ENCODE measurements at regions not wholly inside any gene's neighbourhood (a gene's known extent, or its start where the extent isn't known, plus 50 kb on each side); places are given as distances from the start of the nearest gene placed in this dataset.
"Not testable (repeated sequence)": the region's sequence is repeated elsewhere in the genome, so short reads cannot be mapped to it uniquely, and the experiment has no call there.

DNA sequence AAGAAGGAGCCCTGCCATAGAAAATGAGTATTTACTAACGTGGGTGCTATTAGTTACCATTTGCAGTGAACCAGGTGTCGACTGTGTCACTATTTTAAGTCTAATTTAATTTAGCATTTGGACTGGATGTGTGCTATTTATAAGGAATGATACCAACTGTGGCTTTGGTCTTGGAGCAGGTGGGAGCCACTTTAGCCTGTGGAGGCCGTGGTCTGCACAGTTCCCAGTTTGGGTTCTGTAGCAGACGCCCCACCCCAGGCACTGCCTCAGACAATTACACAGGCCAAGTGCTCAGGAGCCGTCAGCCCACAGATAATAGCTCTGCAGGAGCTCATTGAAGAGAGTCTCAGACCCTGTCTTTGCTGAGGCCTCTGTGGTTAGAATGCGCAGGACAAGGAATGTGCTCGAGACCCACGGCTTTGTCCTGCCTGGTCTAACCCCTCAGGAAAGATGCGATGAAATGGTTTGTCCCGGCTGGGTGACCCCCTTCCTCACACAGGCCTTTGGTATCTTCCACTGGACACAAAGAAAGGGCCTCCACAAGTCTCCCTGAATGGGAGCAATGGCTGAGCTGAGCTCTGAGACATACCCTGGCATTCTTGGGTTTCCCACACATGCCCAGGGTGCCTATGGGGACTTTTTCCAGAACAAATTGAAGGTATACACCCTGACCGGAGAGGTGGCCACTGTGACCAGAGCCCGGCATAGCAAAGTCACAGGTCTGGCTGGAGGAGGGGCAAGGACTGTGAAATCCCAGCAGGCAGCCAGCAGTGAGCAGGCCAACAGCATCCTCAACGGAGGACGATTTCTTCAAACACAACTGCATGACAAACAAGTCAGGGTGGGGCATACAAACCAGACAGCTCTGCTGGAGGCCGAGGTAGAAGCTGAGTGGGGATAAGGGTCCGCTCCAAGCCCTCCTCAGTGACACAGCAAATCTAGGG, 251.2 kb downstream of the ARHGAP12 start:
- intact Hi-C loops (cut with micrococcal nuclease), result no loop called here
- H3K27ac Mint-ChIP-seq, result no peak overlapping the region
- Histone ChIP-seq H3K27ac (ENCODE audit: low read length) (no peak overlapping the region), H3K36me3 (ENCODE audit: control insufficient read depth, insufficient read depth, low read length) (no peaks in the 10 kb centered on the region), H3K27me3 (ENCODE audit: control insufficient read depth, insufficient read depth, low read length) (no peaks in the 10 kb centered on the region), H3K4me1 (ENCODE audit: control insufficient read depth, insufficient read depth, low read length) (no peaks in the 10 kb centered on the region), H3K9me3 (ENCODE audit: control insufficient read depth, insufficient read depth, low read length) (peaks cover 2% of the 10 kb centered on the region), H3K4me3 (ENCODE audit: low read length) (no peak overlapping the region)
- peaks cover 3 to 4% of the 10 kb centered on the region in 2 donors for H3K9me3 Mint-ChIP-seq
- DNase-seq (no peak), ATAC-seq (no peak)
- no peak overlapping the region for H3K4me3 Mint-ChIP-seq
- H3K36me3 Mint-ChIP-seq, result no peaks in the 10 kb centered on the region
- TF ChIP-seq CTCF (IDR thresholded peaks at IDR 0.05), result no peak
- whole genome bisulfite sequencing (ENCODE audit: insufficient coverage), result 93% methylated on average over 16 of the region's 16 CpGs
- H3K27me3 Mint-ChIP-seq (ENCODE audit: low read depth in 2 of 2), result peaks cover 0 to 4% of the 10 kb centered on the region in 2 donors
- H3K4me1 Mint-ChIP-seq, result no peaks in the 10 kb centered on the region

- no peak for DNase-seq
- intact Hi-C loops (cut with micrococcal nuclease), result no loop called here
- no peak for TF ChIP-seq CTCF (IDR thresholded peaks at IDR 0.05)
- Mint-ChIP-seq H3K36me3 (no peaks in the 10 kb centered on the region), H3K27ac (no peak overlapping the region), H3K9me3 (no peaks in the 10 kb centered on the region), H3K27me3 (ENCODE audit: low read depth in 2 of 2) (no peaks in the 10 kb centered on the region), H3K4me3 (no peak overlapping the region), H3K4me1 (no peaks in the 10 kb centered on the region)
- H3K4me3 ChIP-seq (ENCODE audit: low read length), result no peak overlapping the region
- H3K27ac ChIP-seq (ENCODE audit: low read length), result no peak overlapping the region
- H3K4me1 ChIP-seq (ENCODE audit: control insufficient read depth, insufficient read depth, low read length), result no peaks in the 10 kb centered on the region
- H3K36me3 ChIP-seq (ENCODE audit: control insufficient read depth, insufficient read depth, low read length), result no peaks in the 10 kb centered on the region
- H3K27me3 ChIP-seq (ENCODE audit: control insufficient read depth, insufficient read depth, low read length), result no peaks in the 10 kb centered on the region
- no peaks in the 10 kb centered on the region for H3K9me3 ChIP-seq (ENCODE audit: control insufficient read depth, insufficient read depth, low read length)
- ATAC-seq, result no peak
These were observed 252.9 kb downstream of the ARHGAP12 start for GRCh38 chr10:31675726-31676125.

DNA sequence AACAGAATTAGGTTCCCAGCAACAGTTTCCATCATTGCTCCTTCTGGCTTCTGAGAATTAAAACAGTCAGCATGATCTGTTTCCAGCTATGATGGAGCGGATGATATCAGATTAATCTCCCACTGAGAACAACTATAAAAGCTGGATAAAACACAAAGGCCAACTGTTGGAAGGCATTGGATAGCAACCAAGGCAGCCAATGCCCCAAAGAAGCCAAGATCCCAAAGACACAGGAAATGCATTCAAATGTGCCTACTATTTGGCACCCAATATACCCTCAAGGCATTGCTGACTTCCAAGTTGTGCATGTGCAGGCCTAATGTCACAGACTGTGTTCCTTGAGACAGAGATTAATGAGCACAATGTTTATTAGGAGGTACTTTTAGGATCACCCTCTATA, 259.3 kb downstream of the ARHGAP12 start:
- Mint-ChIP-seq H3K4me3 (no peak overlapping the region), H3K36me3 (no peaks in the 10 kb centered on the region), H3K27ac (no peak overlapping the region), H3K4me1 (no peaks in the 10 kb centered on the region), H3K27me3 (ENCODE audit: low read depth in 2 of 2) (peaks cover 0 to 8% of the 10 kb centered on the region in 2 donors), H3K9me3 (no peaks in the 10 kb centered on the region)
- Histone ChIP-seq H3K36me3 (ENCODE audit: control insufficient read depth, insufficient read depth, low read length) (no peaks in the 10 kb centered on the region), H3K4me1 (ENCODE audit: control insufficient read depth, insufficient read depth, low read length) (no peaks in the 10 kb centered on the region), H3K27me3 (ENCODE audit: control insufficient read depth, insufficient read depth, low read length) (no peaks in the 10 kb centered on the region), H3K27ac (ENCODE audit: low read length) (no peak overlapping the region), H3K4me3 (ENCODE audit: low read length) (no peak overlapping the region), H3K9me3 (ENCODE audit: control insufficient read depth, insufficient read depth, low read length) (no peaks in the 10 kb centered on the region)
- intact Hi-C loops (cut with micrococcal nuclease), result no loop called here
- 100% methylated on average over 1 of the region's 1 CpG for WGBS (ENCODE audit: insufficient coverage)
- no peak for DNase-seq
- no peak for TF ChIP-seq CTCF (IDR thresholded peaks at IDR 0.05)
- no peak for ATAC-seq

- no peak overlapping the region for H3K27ac ChIP-seq (ENCODE audit: low read length)
- no peaks in the 10 kb centered on the region for H3K36me3 Mint-ChIP-seq
- DNase-seq (no peak), ATAC-seq (no peak)
- no peak overlapping the region for H3K4me3 ChIP-seq (ENCODE audit: low read length)
- intact Hi-C loops (cut with micrococcal nuclease), result no loop called here
- no peaks in the 10 kb centered on the region for H3K4me1 ChIP-seq (ENCODE audit: control insufficient read depth, insufficient read depth, low read length)
- H3K27me3 ChIP-seq (ENCODE audit: control insufficient read depth, insufficient read depth, low read length), result no peaks in the 10 kb centered on the region
- no peak overlapping the region for H3K27ac Mint-ChIP-seq
- peaks cover 0 to 8% of the 10 kb centered on the region in 2 donors for H3K27me3 Mint-ChIP-seq (ENCODE audit: low read depth in 2 of 2)
- H3K36me3 ChIP-seq (ENCODE audit: control insufficient read depth, insufficient read depth, low read length), result no peaks in the 10 kb centered on the region
- no peak overlapping the region for H3K4me3 Mint-ChIP-seq
- H3K4me1 Mint-ChIP-seq, result no peaks in the 10 kb centered on the region
- TF ChIP-seq CTCF (IDR thresholded peaks at IDR 0.05), result no peak
- H3K9me3 ChIP-seq (ENCODE audit: control insufficient read depth, insufficient read depth, low read length), result no peaks in the 10 kb centered on the region
- no peaks in the 10 kb centered on the region for H3K9me3 Mint-ChIP-seq
These were observed 260.3 kb downstream of the ARHGAP12 start for GRCh38 chr10:31668326-31668725.

- H3K4me3 ChIP-seq (ENCODE audit: low read length); H3K9me3 ChIP-seq (ENCODE audit: control insufficient read depth, insufficient read depth, low read length); H3K4me3 Mint-ChIP-seq; intact Hi-C loops (cut with micrococcal nuclease); H3K4me1 ChIP-seq (ENCODE audit: control insufficient read depth, insufficient read depth, low read length); DNase-seq; H3K36me3 ChIP-seq (ENCODE audit: control insufficient read depth, insufficient read depth, low read length); H3K27me3 Mint-ChIP-seq (ENCODE audit: low read depth in 2 of 2); H3K27ac Mint-ChIP-seq; H3K9me3 Mint-ChIP-seq; ATAC-seq; H3K27ac ChIP-seq (ENCODE audit: low read length); H3K4me1 Mint-ChIP-seq; H3K27me3 ChIP-seq (ENCODE audit: control insufficient read depth, insufficient read depth, low read length); H3K36me3 Mint-ChIP-seq: not testable (repeated sequence)
- 95% methylated on average over 3 of the region's 3 CpGs for WGBS (ENCODE audit: insufficient coverage)
These were observed 262.8 kb downstream of the ARHGAP12 start for GRCh38 chr10:31665764-31666279.
